Fibroblast of peridontal ligament (primary cell): ENCODE measurements at regions not wholly inside any gene's neighbourhood (a gene's known extent, or its start where the extent isn't known, plus 50 kb on each side); places are given as distances from the start of the nearest gene placed in this dataset.

ENCODE experiments used
- DNase-seq: peaks from one replicate; pipeline ENCODE4 v3.0.0-alpha.2; 2010; ENCODE audit errors: extremely low read depth

- no peak for DNase-seq
These were observed 792.0 kb downstream of the UQCRFS1 start for GRCh38 chr19:28420811-28421550.

GRCh38 chr19:28419312-28419711 lies 793.6 kb downstream of the UQCRFS1 start:
- no peak for DNase-seq

DNA sequence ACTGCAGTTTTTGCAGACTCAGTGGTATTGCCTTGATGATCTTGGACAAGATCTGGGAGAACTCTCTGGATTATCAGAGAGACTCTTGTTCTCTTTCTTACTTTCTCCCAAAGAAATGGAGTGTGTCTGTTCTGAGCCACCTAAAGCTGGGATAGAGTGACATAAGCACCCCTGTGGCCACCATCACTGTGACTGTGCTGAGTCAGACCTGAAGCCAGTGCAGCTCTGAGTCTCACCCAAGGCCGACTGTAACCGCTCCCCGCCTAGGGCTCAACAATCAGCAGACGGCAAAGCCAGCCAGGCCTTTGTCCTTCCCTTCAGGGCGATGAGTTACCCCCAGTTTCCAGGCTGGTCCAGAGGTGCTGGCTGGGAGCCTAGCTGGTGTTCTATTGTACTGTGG lies 795.6 kb downstream of the UQCRFS1 start:
- no peak for DNase-seq

- DNase-seq, result no peak
These were observed 796.7 kb downstream of the UQCRFS1 start for GRCh38 chr19:28416245-28416644.

DNA sequence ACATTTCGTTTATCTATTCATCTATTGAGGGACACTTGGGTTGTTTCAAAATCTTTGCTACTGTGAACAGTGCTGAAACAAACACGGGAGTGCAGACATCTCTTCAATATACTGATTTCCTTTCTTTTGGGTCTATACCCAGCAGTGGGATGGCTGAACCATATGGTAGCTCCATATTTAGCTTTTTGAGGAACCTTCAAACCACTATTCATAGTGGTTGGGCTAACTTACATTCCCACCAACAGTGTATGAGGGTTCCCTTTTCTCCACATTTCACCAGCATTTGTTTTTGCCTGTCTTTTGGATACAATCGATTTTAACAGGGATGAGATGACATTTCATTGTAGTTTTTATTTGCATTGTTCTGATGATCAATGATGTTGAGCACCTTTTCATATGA lies 798.2 kb downstream of the UQCRFS1 start:
- DNase-seq, result no peak

DNA sequence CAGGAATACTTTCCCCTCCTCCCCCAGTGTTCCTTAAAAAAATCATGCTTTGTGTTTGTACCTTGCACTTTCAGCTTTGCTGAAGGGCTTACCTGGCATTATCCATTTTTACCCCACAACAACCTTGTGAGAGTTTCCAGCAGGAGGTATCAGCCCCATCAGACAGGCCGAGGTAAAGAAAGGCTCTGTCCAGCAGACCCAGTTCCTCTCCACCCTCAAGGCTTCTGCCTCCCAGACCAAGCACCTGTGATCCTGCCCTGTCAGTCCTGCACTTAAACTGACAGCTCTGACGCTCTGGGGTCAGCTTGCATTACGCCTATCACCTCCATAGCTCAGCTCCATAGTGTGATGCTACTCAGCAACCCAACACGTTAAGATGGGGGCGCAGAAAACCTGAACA lies 803.1 kb downstream of the UQCRFS1 start:
- DNase-seq, result no peak

DNA sequence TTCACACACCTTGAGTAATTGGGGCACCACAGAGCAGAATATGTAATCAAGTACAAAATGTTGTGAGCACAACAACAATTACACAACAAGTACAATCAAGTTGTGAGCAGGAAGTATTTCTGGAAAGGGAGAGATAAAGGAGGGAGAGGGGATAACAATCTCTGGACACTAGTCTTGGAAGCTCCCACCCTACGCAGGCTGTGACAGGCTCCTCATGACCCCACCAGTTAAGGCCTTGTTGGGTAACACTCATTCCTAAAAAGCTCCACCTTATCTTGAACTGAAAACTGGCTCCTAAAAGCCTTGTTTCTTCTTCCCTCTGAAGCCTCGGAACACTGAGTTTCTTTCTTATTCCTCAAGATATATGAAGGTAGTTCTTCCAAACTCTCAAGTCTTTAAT lies 806.0 kb downstream of the UQCRFS1 start:
- DNase-seq, result no peak

GRCh38 chr19:28405346-28405742 lies 807.6 kb downstream of the UQCRFS1 start:
- no peak for DNase-seq

GRCh38 chr19:28404472-28404871 lies 808.5 kb downstream of the UQCRFS1 start:
- no peak for DNase-seq

DNA sequence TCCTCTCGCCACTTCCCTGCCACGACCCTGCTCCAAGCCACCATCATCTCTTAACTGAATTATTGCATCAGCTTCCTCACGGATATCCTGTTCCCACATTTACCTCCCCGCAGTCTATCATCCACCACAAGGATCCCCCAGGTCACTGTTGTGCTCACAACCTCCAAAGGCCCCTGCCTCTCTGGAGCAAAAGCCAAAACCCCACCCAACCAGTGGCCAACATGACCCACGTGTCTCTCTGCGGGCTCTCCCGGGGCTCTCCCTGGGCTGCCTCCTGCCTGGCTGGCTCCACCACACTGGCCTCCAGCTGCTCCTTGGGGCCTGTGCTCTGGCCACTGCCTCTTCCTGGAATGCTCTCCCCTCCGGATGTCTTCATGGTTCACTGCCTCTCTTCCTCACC lies 809.3 kb downstream of the UQCRFS1 start:
- DNase-seq, result no peak

- DNase-seq, result no peak
These were observed 810.2 kb downstream of the UQCRFS1 start for GRCh38 chr19:28402701-28403290.

DNA sequence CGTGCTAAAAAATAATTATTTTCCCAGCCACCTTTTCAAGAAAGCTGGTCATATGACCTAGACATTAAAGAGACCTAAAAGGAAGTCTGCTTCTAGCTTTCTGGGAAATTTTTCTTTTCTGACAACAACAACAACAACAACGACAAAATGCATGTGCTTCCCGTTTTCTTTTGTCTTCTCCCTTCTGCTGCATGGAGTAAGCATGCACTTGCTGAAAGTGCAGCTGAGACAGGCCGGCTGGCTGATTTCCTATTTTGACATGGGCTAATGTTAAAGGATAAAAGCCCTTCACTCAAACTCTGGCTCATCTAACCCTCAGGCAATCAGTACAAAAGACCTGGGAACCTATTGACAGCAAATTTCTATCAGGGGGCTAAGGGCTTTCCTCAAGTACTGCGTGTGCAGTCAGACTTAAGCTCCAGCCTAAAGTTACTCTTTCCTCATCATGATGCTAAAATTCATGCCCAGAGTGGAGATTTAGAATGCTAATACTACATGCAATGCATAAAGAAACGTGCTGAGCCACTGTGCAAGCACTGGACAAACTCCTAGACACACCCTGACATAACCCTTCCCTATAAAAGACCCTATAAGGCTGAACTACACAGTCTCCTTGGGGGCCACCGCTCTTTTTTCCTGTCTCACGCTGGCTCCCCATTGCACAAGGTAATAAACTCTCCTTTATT lies 811.1 kb downstream of the UQCRFS1 start:
- no peak for DNase-seq

DNA sequence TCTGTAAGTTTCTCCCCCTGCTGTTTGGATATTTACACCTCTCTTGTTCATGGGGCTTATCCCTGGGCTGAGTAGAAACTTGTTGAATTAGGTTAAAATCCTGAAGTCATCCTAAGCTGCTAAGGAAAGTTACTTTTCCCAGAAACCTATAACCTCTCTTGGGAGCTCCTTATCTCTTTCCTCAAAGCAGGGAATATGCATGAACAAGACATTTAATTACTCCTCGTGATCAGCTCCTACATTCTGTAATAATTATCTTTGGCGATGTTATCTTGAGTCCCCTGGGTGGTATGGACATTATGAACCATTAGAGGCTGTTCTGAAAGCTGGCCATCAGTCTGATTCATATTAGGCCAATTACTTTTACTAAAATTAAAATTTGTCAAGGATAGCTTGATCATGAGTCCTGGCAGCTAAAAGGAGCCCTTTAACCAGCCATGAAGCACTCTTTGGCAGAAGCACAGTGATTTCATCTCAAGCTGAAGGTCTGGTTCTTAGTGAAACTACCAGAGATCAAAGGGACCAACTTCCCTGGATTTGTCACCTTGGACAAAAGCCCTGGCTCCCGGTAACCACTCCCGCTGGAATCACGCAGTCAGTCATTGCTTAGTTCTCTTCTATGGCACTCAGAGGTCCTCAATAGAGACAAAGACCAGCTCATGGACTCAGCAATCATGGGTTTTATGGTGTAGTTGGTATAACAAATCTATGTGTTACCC lies 811.8 kb downstream of the UQCRFS1 start:
- no peak for DNase-seq

- DNase-seq, result no peak
These were observed 813.8 kb downstream of the UQCRFS1 start for GRCh38 chr19:28399187-28399586.

GRCh38 chr19:28397800-28398199 lies 815.2 kb downstream of the UQCRFS1 start:
- DNase-seq, result no peak

DNA sequence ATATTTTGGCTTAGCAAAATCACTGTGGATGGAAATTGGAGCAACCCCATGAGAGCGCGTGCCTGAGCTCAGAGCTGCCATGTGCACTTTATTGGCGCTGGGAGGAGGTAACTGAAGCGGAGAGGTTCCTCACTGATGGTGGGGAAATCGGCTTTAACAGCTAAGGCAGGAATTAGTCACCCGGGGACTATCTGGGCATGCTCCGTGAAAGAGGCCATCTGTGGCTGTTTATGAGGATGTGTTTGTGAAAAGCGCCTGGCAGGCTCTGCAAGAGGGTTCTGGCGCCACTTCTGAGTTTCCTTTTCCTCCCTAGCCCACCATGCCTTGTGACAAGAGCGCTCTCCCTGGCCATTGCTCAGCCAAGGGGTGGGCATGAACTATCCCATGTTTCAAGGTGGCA lies 815.6 kb downstream of the UQCRFS1 start:
- DNase-seq, result no peak

DNA sequence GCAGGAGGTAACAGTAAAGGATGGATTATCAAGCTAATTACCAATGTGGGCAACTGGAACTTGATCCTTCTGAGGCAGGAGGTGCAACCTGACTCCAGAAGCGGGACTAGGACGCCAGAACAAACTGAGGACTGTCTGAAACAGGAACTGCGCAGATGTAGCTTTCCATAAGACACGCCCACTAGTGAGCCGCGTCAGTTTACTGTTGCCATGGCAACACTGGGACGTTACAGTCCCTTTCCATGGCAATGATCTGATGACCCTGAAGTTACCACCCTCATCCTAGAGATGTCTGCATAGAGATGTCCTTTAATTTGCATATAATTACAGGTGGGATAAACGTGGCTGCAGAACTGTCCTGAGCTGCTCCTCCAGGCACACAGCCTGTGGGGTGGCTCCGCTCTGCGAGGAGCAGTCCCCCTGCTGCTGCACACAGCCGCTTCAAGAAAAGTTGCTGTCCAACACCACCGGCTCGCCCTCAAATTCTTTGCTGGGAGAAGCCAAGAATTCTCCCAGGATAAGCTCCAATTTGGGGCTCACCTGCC lies 816.6 kb downstream of the UQCRFS1 start:
- DNase-seq, result no peak

- no peak for DNase-seq
These were observed 818.2 kb downstream of the UQCRFS1 start for GRCh38 chr19:28394725-28395124.

DNA sequence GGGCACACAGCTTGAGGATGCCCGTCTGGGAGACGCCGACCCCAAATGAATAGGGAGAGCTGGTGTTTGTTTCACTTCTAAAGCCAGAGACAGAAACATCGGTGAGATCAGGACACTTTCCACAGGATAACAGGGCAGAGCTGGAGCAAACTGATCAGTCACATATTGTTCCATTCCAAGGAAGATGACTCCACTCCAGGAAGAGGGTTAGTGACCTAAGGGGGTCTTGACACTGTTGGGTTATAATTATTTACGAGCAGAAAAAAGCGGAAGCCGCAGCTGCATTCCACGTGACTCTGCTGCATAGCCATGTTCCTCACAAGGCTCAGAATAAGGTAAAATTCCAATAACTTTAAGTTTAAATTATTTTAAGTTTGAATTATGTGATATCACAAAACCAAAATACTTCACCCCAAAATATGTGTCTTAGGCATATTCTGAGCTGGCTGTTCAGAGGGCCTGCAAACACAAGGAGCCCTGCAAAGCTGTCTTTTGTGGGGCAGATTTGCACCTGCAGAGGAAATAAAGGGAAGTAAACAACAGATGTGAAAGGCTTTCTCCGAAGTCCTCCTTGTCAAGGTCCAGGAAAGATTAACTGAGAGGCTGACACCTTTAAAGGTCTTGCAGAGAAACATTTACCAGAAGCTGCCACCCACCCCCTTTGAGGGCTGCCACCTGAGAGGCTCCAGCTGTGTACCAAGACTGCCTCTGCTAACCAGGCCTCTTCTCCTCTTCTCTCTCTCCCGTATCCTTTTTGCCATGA lies 819.2 kb downstream of the UQCRFS1 start:
- DNase-seq, result no peak

GRCh38 chr19:28388988-28389387 lies 824.0 kb downstream of the UQCRFS1 start:
- no peak for DNase-seq

DNA sequence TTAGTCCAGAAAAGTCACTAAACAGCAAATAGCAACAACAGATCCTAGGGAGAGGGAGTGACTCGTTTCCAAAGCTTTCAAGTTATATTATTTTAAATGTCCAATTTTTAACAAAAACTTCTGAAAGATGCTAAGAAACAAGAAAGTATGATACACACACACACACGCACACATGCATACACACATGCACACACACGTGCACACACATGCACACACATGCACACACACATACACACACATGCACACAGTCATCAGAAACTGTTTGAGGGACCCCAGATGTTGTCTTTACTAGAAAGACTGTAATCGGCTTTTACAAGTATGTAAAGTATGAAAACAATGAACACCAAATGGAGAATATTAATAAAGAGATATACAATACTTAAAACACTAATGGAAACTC lies 825.4 kb downstream of the UQCRFS1 start:
- no peak for DNase-seq

DNA sequence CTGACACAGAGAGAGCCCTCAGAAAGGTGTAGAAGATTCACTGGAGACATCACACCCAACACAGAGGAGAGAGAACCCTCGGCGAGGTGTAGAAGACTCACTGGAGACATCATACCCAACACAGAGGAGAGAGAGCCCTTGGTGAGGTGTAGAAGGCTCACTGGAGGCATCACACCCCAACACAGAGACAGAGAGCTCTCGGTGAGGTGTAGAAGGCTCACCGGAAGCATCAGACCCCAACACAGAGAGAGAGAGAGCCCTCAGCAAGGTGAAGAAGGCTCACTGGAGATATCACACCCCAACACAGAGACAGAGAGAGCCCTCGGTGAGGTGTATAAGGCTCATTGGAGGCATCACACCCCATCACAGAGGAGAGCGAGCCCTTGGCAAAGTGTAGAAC lies 826.5 kb downstream of the UQCRFS1 start:
- no peak for DNase-seq
